Prostate gland (tissue), 2 donors: ENCODE measurements at regions not wholly inside any gene's neighbourhood (a gene's known extent, or its start where the extent isn't known, plus 50 kb on each side); places are given as distances from the start of the nearest gene placed in this dataset.

Experiments used
- POLR2A ChIP-seq: fragments of 450-650 bp; IDR thresholded peaks from one replicate; pipeline ENCODE4 v1.6.1; 2016; ENCODE audit warnings: antibody characterized with exemption, mild to moderate bottlenecking
- POLR2AphosphoS5 ChIP-seq: sonication (generic); formaldehyde crosslinking; IDR thresholded peaks from one replicate; pipeline ENCODE4 v1.6.1; 2017; ENCODE audit warnings: antibody characterized with exemption
- TF ChIP-seq, protein P1 (sequence below), 4 experiments: fragments of 200-600 bp in 2 of 4; fragments of 450-650 bp in 2 of 4; sonication (generic) in 2 of 4; IDR thresholded peaks; 1 replicate in 3 of 4; 2 replicates in 1 of 4; pipeline ENCODE4 v1.5.1; 2016 to 2019; ENCODE audit warnings: antibody characterized with exemption in 4 of 4, mild to moderate bottlenecking in 2 of 4, moderate library complexity in 2 of 4

DNA sequence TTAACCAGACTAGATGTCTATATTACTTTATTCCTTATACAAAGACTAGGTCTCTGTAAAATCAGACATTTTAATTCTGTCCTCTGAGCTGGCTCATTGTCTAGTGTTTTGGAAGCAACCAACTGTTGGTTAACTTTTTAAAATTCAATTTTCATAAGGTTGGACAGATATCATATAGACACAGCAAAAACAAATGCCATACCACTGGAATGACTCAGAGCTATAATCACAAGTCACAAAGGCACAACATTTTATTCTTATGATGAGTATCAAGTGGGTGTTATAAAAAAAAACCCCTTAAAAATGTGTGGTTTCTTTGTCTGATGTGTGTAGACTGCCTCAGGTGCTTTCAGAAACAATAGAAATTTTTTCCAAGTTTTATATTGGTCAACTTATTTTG lies 296.2 kb upstream of the MARCKS start:
- TF ChIP-seq, protein P1, sequence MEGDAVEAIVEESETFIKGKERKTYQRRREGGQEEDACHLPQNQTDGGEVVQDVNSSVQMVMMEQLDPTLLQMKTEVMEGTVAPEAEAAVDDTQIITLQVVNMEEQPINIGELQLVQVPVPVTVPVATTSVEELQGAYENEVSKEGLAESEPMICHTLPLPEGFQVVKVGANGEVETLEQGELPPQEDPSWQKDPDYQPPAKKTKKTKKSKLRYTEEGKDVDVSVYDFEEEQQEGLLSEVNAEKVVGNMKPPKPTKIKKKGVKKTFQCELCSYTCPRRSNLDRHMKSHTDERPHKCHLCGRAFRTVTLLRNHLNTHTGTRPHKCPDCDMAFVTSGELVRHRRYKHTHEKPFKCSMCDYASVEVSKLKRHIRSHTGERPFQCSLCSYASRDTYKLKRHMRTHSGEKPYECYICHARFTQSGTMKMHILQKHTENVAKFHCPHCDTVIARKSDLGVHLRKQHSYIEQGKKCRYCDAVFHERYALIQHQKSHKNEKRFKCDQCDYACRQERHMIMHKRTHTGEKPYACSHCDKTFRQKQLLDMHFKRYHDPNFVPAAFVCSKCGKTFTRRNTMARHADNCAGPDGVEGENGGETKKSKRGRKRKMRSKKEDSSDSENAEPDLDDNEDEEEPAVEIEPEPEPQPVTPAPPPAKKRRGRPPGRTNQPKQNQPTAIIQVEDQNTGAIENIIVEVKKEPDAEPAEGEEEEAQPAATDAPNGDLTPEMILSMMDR (IDR thresholded peaks at IDR 0.05) = no peak
- no peak for TF ChIP-seq POLR2A
- no peak for TF ChIP-seq POLR2AphosphoS5
